ENCODE measurements at regions not wholly inside any gene's neighbourhood (a gene's known extent, or its start where the extent isn't known, plus 50 kb on each side); places are given as distances from the start of the nearest gene placed in this dataset.

GRCh38 chr17:27398691-27399090 is 57.6 kb upstream of the KSR1 start:
- Histone ChIP-seq H3K27me3 (ENCODE audit: insufficient read depth, low read length, poor library complexity, severe bottlenecking) (no peaks in the 10 kb centered on the region), H3K9me3 (ENCODE audit: low read length) (no peaks in the 10 kb centered on the region), H3K27ac (ENCODE audit: low read depth, low read length) (no peak overlapping the region), H3K4me1 (ENCODE audit: insufficient read depth, low read length) (no peaks in the 10 kb centered on the region), H3K4me3 (ENCODE audit: low read length) (no peak overlapping the region), H3K36me3 (ENCODE audit: insufficient read depth, low read length) (no peaks in the 10 kb centered on the region)
- H3K27ac Mint-ChIP-seq: no peak overlapping the region
- H3K36me3 Mint-ChIP-seq: no peaks in the 10 kb centered on the region
- DNase-seq: no peak
- H3K9me3 Mint-ChIP-seq: peaks cover 0 to 2% (median 0%) of the 10 kb centered on the region in 5 donors
- ChIA-PET CTCF (no interaction called here), POLR2A (no interaction called here)
- H3K4me1 Mint-ChIP-seq: no peaks in the 10 kb centered on the region
- H3K27me3 Mint-ChIP-seq: peaks cover 4 to 28% of the 10 kb centered on the region in 2 donors
- H3K4me3 Mint-ChIP-seq: no peak overlapping the region

GRCh38 chr17:27400991-27401390 is 55.3 kb upstream of the KSR1 start:
- no peaks in the 10 kb centered on the region for H3K4me1 ChIP-seq (ENCODE audit: insufficient read depth, low read length)
- peaks cover 0 to 15% of the 10 kb centered on the region in 2 donors for H3K27me3 Mint-ChIP-seq
- no peak overlapping the region for H3K4me3 ChIP-seq (ENCODE audit: low read length)
- no peaks in the 10 kb centered on the region for H3K36me3 ChIP-seq (ENCODE audit: insufficient read depth, low read length)
- ChIA-PET POLR2A (no interaction called here), CTCF (no interaction called here)
- no peaks in the 10 kb centered on the region for H3K27me3 ChIP-seq (ENCODE audit: insufficient read depth, low read length, poor library complexity, severe bottlenecking)
- H3K4me1 Mint-ChIP-seq: no peaks in the 10 kb centered on the region
- no peaks in the 10 kb centered on the region for H3K9me3 ChIP-seq (ENCODE audit: low read length)
- peaks cover 0 to 2% (median 0%) of the 10 kb centered on the region in 5 donors for H3K9me3 Mint-ChIP-seq
- H3K27ac Mint-ChIP-seq: no peak overlapping the region
- no peak for DNase-seq
- H3K4me3 Mint-ChIP-seq: no peak overlapping the region
- no peak overlapping the region for H3K27ac ChIP-seq (ENCODE audit: low read depth, low read length)
- no peaks in the 10 kb centered on the region for H3K36me3 Mint-ChIP-seq

GRCh38 chr17:27402943-27403342 is 53.3 kb upstream of the KSR1 start:
- no peak for DNase-seq
- no peaks in the 10 kb centered on the region for H3K36me3 ChIP-seq (ENCODE audit: insufficient read depth, low read length)
- no peaks in the 10 kb centered on the region for H3K36me3 Mint-ChIP-seq
- no peak overlapping the region for H3K27ac ChIP-seq (ENCODE audit: low read depth, low read length)
- H3K4me1 ChIP-seq (ENCODE audit: insufficient read depth, low read length): no peaks in the 10 kb centered on the region
- CTCF ChIA-PET: interaction anchor here (0.6 to 1.5 kb wide), 2 partner anchors 197 to 200 kb away, joined by 3 read pairs; no protein-coding TSS in a partner anchor
- no peaks in the 10 kb centered on the region for H3K9me3 ChIP-seq (ENCODE audit: low read length)
- no peaks in the 10 kb centered on the region for H3K4me1 Mint-ChIP-seq
- H3K4me3 Mint-ChIP-seq: no peak overlapping the region
- H3K27me3 ChIP-seq (ENCODE audit: insufficient read depth, low read length, poor library complexity, severe bottlenecking): no peaks in the 10 kb centered on the region
- no peak overlapping the region for H3K4me3 ChIP-seq (ENCODE audit: low read length)
- peaks cover 0 to 2% (median 0%) of the 10 kb centered on the region in 5 donors for H3K9me3 Mint-ChIP-seq
- POLR2A ChIA-PET: no interaction called here
- H3K27ac Mint-ChIP-seq: no peak overlapping the region
- H3K27me3 Mint-ChIP-seq: peaks cover 0 to 10% of the 10 kb centered on the region in 2 donors

GRCh38 chr17:27403480-27404005 is 52.7 kb upstream of the KSR1 start:
- Histone ChIP-seq H3K9me3 (ENCODE audit: low read length) (no peaks in the 10 kb centered on the region), H3K27me3 (ENCODE audit: insufficient read depth, low read length, poor library complexity, severe bottlenecking) (no peaks in the 10 kb centered on the region), H3K27ac (ENCODE audit: low read depth, low read length) (no peak overlapping the region), H3K4me1 (ENCODE audit: insufficient read depth, low read length) (no peaks in the 10 kb centered on the region), H3K36me3 (ENCODE audit: insufficient read depth, low read length) (no peaks in the 10 kb centered on the region), H3K4me3 (ENCODE audit: low read length) (no peak overlapping the region)
- no peaks in the 10 kb centered on the region for H3K4me1 Mint-ChIP-seq
- H3K9me3 Mint-ChIP-seq: peaks cover 0 to 2% (median 0%) of the 10 kb centered on the region in 5 donors
- H3K36me3 Mint-ChIP-seq: no peaks in the 10 kb centered on the region
- no peak overlapping the region for H3K27ac Mint-ChIP-seq
- ChIA-PET CTCF (no interaction called here), POLR2A (no interaction called here)
- DNase-seq: no peak
- H3K4me3 Mint-ChIP-seq: no peak overlapping the region
- peaks cover 2 to 10% of the 10 kb centered on the region in 2 donors for H3K27me3 Mint-ChIP-seq

GRCh38 chr17:27404676-27405075 is 51.6 kb upstream of the KSR1 start:
- H3K4me1 Mint-ChIP-seq: no peaks in the 10 kb centered on the region
- Histone ChIP-seq H3K4me3 (ENCODE audit: low read length) (no peak overlapping the region), H3K36me3 (ENCODE audit: insufficient read depth, low read length) (no peaks in the 10 kb centered on the region), H3K27ac (ENCODE audit: low read depth, low read length) (no peak overlapping the region), H3K27me3 (ENCODE audit: insufficient read depth, low read length, poor library complexity, severe bottlenecking) (no peaks in the 10 kb centered on the region), H3K9me3 (ENCODE audit: low read length) (no peaks in the 10 kb centered on the region), H3K4me1 (ENCODE audit: insufficient read depth, low read length) (no peaks in the 10 kb centered on the region)
- POLR2A ChIA-PET: no interaction called here
- no peak for DNase-seq
- H3K27me3 Mint-ChIP-seq: peaks cover 4 to 8% of the 10 kb centered on the region in 2 donors
- H3K4me3 Mint-ChIP-seq: no peak overlapping the region
- peaks cover 0 to 2% (median 0%) of the 10 kb centered on the region in 5 donors for H3K9me3 Mint-ChIP-seq
- CTCF ChIA-PET: no interaction called here
- H3K36me3 Mint-ChIP-seq: no peaks in the 10 kb centered on the region
- no peak overlapping the region for H3K27ac Mint-ChIP-seq

All from CD8-positive, alpha-beta memory T cell (primary cell).